Panc1 (cell line): ENCODE measurements at regions not wholly inside any gene's neighbourhood (a gene's known extent, or its start where the extent isn't known, plus 50 kb on each side); places are given as distances from the start of the nearest gene placed in this dataset.

Experiments
- ATAC-seq: fragments of 200-7000 bp; cut with Tn5 transposase; 2 replicates; pipeline ENCODE4 v1.9.1; 2020; ENCODE audit warnings: mild to moderate bottlenecking, moderate library complexity
- BruUV-seq: library from RNA; stranded (reverse); fragments of 400-500 nt; replicated peaks from 2 replicates; lab custom pipeline; 2021; lab: Mats Ljungman, UMichigan
- CTCF ChIA-PET: fragments of 300-600 bp; sonication (Branson Sonifier 250); formaldehyde crosslinking; loops from one replicate; lab custom pipeline; 2022; ENCODE audit warnings: antibody characterized with exemption; lab: Charles Lee
- POLR2A ChIA-PET: fragments of 300-600 bp; sonication (Branson Sonifier 250); formaldehyde crosslinking; loops from one replicate; lab custom pipeline; 2022; ENCODE audit warnings: antibody characterized with exemption; lab: Charles Lee
- DNase-seq: peaks from one replicate; pipeline ENCODE4 v3.0.0-alpha.2; 2010; ENCODE audit warnings: low read depth, low spot score
- H3K27ac ChIP-seq: 2 replicates; pipeline ENCODE4 v1.5.1; 2011; ENCODE audit warnings: mild to moderate bottlenecking, low read length, inconsistent platforms
- H3K27me3 ChIP-seq: fragments of 200-500 bp; sonication (Bioruptor generic); 2 replicates; pipeline ENCODE4 v1.6.0; 2014; ENCODE audit warnings: low read length, inconsistent platforms; ENCODE audit not compliant: control insufficient read depth, insufficient read depth
- H3K36me3 ChIP-seq: fragments of 200-500 bp; sonication (Bioruptor generic); 2 replicates; pipeline ENCODE4 v1.5.1; 2014; ENCODE audit warnings: inconsistent platforms, mild to moderate bottlenecking, low read length, moderate library complexity; ENCODE audit not compliant: control insufficient read depth, insufficient read depth
- H3K4me1 ChIP-seq: 2 replicates; pipeline ENCODE4 v1.5.1; 2011; ENCODE audit warnings: inconsistent platforms, mild to moderate bottlenecking, low read length, moderate library complexity; ENCODE audit not compliant: control insufficient read depth, insufficient read depth
- H3K4me3 ChIP-seq, 2 experiments: 2 replicates each; pipeline ENCODE4 v1.5.1; 2011 to 2012; ENCODE audit warnings: low read depth in 2 of 2, low read length in 2 of 2, mild to moderate bottlenecking in 2 of 2, inconsistent platforms in 1 of 2, moderate library complexity in 1 of 2
- H3K9me3 ChIP-seq: fragments of 200-500 bp; sonication (Bioruptor generic); 2 replicates; pipeline ENCODE4 v1.5.1; 2014; ENCODE audit warnings: low read depth, mild to moderate bottlenecking, inconsistent platforms, low read length, moderate library complexity; ENCODE audit not compliant: control insufficient read depth, insufficient read depth
- POLR2AphosphoS5 ChIP-seq: IDR thresholded peaks from 2 replicates; pipeline ENCODE4 v1.6.1; 2012; ENCODE audit warnings: mild to moderate bottlenecking, low read depth, low read length, moderate library complexity
- SIN3A ChIP-seq: IDR thresholded peaks from 2 replicates; pipeline ENCODE4 v1.6.1; 2012; ENCODE audit warnings: low read depth, mild to moderate bottlenecking, low read length, moderate library complexity, borderline replicate concordance; ENCODE audit not compliant: insufficient read depth
- TCF7L2 ChIP-seq: IDR thresholded peaks from 2 replicates; pipeline ENCODE4 v1.6.1; 2011; ENCODE audit warnings: mild to moderate bottlenecking, low read depth, low read length, inconsistent platforms
- in situ Hi-C: cut with HindIII; loops from 2 replicates; pipeline ENCODE4 v1.10.0; 2016; ENCODE audit warnings: low sequenced_read_pairs, low pct_unique_long_range_greater_than_20kb
- intact Hi-C: fragments of 100-400 bp; cut with micrococcal nuclease; formaldehyde crosslinking; loops from one replicate; pipeline ENCODE4 v1.10.0; 2022; ENCODE audit not compliant: unreplicated experiment
- TF ChIP-seq, protein P1 (sequence below), 2 experiments: IDR thresholded peaks; 2 replicates each; pipeline ENCODE4 v1.6.1; 2011 to 2012; ENCODE audit warnings: low read depth in 2 of 2, control low read depth in 1 of 2, low read length in 1 of 2, mild to moderate bottlenecking in 1 of 2, moderate library complexity in 1 of 2; ENCODE audit not compliant: insufficient read depth in 1 of 2
- TF ChIP-seq, protein P2 (sequence below): fragments of 450-650 bp; IDR thresholded peaks from 2 replicates; pipeline ENCODE4 v1.5.1; 2017; ENCODE audit warnings: mild to moderate bottlenecking

DNA sequence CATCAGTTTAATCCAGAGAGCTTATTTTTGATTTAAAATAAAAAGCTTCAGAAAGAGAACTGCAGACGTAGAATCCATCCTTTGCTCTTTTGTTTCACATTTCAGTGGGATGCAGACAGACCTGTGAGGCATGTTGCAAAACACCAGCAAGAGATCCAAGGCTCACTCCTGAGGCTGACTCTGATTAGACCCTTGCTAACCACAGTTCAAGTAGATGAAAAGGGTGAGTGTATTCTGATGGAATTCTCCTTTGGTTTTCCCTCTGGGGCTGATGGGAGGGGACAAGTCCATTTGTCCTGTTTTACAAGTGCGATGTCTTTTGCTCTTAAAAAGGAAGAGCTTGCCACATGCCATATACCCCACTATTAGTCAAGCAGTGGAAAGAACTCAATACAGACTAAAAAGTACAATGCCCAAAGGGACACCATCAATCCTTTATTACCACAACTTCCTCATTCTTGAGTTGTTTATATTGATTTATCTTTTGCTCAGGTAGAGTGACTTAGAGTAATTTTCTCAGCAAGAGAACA is 772.7 kb downstream of the MAFB start:
- intact Hi-C loops: no loop called here
- Histone ChIP-seq H3K4me3 (no peak overlapping the region), H3K36me3 (no peaks in the 10 kb centered on the region), H3K27me3 (no peaks in the 10 kb centered on the region), H3K27ac (no peak overlapping the region), H3K9me3 (no peaks in the 10 kb centered on the region), H3K4me1 (no peaks in the 10 kb centered on the region)
- ATAC-seq (no peak), DNase-seq (no peak)
- CTCF ChIA-PET: no interaction called here
- no TSS peak for BruUV-seq
- in situ Hi-C loops: no loop called here
- POLR2A ChIA-PET: no interaction called here
- no peak for TF ChIP-seq POLR2AphosphoS5
- TF ChIP-seq TCF7L2: no peak
- TF ChIP-seq, protein P1, sequence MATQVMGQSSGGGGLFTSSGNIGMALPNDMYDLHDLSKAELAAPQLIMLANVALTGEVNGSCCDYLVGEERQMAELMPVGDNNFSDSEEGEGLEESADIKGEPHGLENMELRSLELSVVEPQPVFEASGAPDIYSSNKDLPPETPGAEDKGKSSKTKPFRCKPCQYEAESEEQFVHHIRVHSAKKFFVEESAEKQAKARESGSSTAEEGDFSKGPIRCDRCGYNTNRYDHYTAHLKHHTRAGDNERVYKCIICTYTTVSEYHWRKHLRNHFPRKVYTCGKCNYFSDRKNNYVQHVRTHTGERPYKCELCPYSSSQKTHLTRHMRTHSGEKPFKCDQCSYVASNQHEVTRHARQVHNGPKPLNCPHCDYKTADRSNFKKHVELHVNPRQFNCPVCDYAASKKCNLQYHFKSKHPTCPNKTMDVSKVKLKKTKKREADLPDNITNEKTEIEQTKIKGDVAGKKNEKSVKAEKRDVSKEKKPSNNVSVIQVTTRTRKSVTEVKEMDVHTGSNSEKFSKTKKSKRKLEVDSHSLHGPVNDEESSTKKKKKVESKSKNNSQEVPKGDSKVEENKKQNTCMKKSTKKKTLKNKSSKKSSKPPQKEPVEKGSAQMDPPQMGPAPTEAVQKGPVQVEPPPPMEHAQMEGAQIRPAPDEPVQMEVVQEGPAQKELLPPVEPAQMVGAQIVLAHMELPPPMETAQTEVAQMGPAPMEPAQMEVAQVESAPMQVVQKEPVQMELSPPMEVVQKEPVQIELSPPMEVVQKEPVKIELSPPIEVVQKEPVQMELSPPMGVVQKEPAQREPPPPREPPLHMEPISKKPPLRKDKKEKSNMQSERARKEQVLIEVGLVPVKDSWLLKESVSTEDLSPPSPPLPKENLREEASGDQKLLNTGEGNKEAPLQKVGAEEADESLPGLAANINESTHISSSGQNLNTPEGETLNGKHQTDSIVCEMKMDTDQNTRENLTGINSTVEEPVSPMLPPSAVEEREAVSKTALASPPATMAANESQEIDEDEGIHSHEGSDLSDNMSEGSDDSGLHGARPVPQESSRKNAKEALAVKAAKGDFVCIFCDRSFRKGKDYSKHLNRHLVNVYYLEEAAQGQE (IDR thresholded peaks at IDR 0.05; ENCODE audit: insufficient read depth in 1 of 2, low read depth in 2 of 2, low read length in 1 of 2): no peak
- TF ChIP-seq SIN3A: no peak

DNA sequence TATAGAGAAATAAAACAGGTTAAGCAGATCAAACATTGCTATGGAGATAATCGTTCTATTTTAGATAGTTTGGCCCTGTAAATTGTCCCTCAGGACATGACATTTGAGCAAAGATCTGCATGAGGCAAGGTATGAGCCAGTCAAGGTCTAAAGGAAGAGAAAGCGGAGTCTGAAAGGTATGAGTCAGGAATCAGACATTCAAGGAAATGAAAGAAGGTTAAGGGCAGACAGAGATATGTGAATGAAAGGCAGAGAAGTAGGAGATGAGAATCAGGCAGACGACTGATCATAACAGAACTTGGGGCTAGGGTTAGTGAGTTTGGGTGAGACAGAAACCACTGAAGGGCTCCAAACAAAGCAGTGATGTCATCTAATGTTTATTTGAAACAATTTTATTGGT is 775.8 kb downstream of the MAFB start:
- no peaks in the 10 kb centered on the region for H3K36me3 ChIP-seq
- H3K27me3 ChIP-seq: no peaks in the 10 kb centered on the region
- TF ChIP-seq, protein P1 (IDR thresholded peaks at IDR 0.05; ENCODE audit: insufficient read depth in 1 of 2, low read depth in 2 of 2, low read length in 1 of 2): no peak
- no peak for TF ChIP-seq POLR2AphosphoS5
- TF ChIP-seq, protein P2, sequence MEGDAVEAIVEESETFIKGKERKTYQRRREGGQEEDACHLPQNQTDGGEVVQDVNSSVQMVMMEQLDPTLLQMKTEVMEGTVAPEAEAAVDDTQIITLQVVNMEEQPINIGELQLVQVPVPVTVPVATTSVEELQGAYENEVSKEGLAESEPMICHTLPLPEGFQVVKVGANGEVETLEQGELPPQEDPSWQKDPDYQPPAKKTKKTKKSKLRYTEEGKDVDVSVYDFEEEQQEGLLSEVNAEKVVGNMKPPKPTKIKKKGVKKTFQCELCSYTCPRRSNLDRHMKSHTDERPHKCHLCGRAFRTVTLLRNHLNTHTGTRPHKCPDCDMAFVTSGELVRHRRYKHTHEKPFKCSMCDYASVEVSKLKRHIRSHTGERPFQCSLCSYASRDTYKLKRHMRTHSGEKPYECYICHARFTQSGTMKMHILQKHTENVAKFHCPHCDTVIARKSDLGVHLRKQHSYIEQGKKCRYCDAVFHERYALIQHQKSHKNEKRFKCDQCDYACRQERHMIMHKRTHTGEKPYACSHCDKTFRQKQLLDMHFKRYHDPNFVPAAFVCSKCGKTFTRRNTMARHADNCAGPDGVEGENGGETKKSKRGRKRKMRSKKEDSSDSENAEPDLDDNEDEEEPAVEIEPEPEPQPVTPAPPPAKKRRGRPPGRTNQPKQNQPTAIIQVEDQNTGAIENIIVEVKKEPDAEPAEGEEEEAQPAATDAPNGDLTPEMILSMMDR: no peak
- no peak for TF ChIP-seq SIN3A
- TF ChIP-seq TCF7L2: no peak
- no peak overlapping the region for H3K27ac ChIP-seq
- ATAC-seq: no peak
- no TSS peak for BruUV-seq
- H3K4me1 ChIP-seq: no peaks in the 10 kb centered on the region
- H3K9me3 ChIP-seq: no peaks in the 10 kb centered on the region
- intact Hi-C loops: no loop called here
- in situ Hi-C loops: no loop called here
- POLR2A ChIA-PET: no interaction called here
- H3K4me3 ChIP-seq: no peak overlapping the region
- DNase-seq: no peak
- CTCF ChIA-PET: no interaction called here
